Bronchial epithelial cell (primary cell): ENCODE measurements at regions not wholly inside any gene's neighbourhood (a gene's known extent, or its start where the extent isn't known, plus 50 kb on each side); places are given as distances from the start of the nearest gene placed in this dataset.

ENCODE experiments used
- DNase-seq: peaks from one replicate; pipeline ENCODE4 v3.0.0-alpha.2; 2010; ENCODE audit warnings: low read depth
- FAIRE-seq: peaks from 2 replicates; lab custom pipeline; 2011; peaks lifted over from hg19 to GRCh38; lab: Jason Lieb, UNC
- H3K27me3 ChIP-seq: 2 replicates; pipeline ENCODE4 v1.5.1; 2011; ENCODE audit warnings: low read length; ENCODE audit not compliant: control insufficient read depth, insufficient read depth
- H3K36me3 ChIP-seq: 2 replicates; pipeline ENCODE4 v1.5.1; 2011; ENCODE audit warnings: low read length; ENCODE audit not compliant: control insufficient read depth, insufficient read depth
- H3K4me3 ChIP-seq: 2 replicates; pipeline ENCODE4 v1.5.1; 2011; ENCODE audit warnings: mild to moderate bottlenecking, low read depth, low read length, control low read depth
- TF ChIP-seq, protein P1 (sequence below): IDR thresholded peaks from 2 replicates; pipeline ENCODE4 v1.5.1; 2011; ENCODE audit warnings: mild to moderate bottlenecking, moderate library complexity, low read length, control low read depth, inconsistent platforms; ENCODE audit not compliant: insufficient read depth, severe bottlenecking

DNA sequence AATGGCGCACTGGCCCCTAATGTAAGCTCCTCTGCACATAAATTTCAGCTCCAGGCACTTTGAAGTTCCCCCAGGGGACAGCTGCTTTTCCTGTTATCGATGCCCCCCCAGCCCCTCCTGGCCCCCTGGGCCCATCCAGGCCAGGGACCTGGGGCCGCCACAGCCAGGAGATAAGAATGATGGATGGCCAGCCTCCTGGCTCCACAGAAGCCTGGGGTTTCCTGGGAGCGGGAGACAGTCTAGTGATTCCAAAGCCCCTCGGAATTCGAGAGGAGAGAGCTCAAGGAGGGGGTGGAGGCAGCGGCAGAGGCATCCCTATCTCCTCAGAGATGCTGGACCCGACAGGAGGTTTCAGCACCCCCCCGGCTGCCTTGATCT is 98.4 kb upstream of the HAND1 start:
- TF ChIP-seq, protein P1, sequence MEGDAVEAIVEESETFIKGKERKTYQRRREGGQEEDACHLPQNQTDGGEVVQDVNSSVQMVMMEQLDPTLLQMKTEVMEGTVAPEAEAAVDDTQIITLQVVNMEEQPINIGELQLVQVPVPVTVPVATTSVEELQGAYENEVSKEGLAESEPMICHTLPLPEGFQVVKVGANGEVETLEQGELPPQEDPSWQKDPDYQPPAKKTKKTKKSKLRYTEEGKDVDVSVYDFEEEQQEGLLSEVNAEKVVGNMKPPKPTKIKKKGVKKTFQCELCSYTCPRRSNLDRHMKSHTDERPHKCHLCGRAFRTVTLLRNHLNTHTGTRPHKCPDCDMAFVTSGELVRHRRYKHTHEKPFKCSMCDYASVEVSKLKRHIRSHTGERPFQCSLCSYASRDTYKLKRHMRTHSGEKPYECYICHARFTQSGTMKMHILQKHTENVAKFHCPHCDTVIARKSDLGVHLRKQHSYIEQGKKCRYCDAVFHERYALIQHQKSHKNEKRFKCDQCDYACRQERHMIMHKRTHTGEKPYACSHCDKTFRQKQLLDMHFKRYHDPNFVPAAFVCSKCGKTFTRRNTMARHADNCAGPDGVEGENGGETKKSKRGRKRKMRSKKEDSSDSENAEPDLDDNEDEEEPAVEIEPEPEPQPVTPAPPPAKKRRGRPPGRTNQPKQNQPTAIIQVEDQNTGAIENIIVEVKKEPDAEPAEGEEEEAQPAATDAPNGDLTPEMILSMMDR = no peak
- H3K27me3 ChIP-seq = no peaks in the 10 kb centered on the region
- DNase-seq = no peak
- no peak overlapping the region for H3K4me3 ChIP-seq
- no peaks in the 10 kb centered on the region for H3K36me3 ChIP-seq
- no peak for FAIRE-seq

DNA sequence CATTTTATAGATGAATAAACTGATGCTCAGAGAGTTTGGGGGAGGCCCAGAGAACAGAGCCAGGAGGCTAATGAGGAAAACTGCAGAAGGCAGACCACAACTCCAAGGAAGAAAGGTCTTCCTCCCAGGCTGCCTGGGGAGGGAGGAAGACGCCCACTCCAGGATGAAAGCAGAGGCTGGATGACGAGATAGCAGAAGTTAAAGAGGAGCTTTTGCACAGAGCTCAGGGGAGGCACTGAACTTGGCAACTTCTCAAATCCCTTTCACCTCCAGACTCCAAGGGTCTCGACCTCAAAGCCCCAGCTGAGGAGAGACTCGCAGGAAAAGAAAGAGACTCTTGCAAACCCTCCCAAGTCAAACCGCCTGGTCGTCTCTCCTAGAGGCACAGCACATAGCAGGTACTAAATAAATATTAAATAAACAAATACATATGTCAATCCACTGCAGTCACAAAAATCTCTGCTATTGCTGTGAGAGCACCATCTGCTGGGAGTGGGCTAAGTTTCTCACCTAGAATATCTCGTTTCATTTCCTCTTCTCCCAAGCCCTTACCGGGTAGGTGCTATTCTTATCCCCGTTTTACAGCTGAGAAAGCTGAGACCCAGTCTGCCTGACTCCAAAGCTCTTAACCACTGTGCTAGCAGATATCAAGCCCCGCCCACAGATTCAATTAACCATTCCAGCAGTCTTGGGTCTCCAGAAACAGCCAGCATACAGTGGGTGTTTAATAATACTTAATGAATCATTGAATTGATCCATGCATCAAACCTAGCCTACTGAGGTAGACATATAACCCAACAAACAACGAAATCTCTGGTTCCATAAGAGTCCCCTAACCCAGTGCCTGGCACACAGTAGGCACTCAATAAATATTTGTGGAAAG is 97.8 kb upstream of the HAND1 start:
- FAIRE-seq (no peak), DNase-seq (peak; percentile 4)
- Histone ChIP-seq H3K36me3 (no peaks in the 10 kb centered on the region), H3K4me3 (no peak overlapping the region), H3K27me3 (no peaks in the 10 kb centered on the region)
- TF ChIP-seq, protein P1 = no peak

DNA sequence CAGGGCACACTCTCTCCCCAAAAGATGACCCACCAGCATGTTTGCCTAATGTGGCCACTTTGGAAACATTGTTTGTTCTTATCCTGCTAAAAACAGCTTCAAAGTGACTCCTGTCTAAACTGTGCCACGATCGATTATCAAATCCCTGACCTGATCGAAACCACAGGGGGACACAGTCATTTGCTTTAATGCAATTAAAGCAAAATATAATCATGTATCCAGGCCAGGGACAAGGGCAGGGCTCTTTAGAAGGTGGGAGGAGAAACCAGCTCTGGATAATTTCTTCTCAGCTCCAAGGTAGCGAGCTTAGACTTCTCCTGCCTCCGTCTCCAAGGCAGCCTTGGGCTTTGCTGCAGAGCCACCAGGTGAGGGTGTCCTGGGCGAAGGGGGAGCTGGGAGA is 95.0 kb upstream of the HAND1 start:
- Histone ChIP-seq H3K27me3 (no peaks in the 10 kb centered on the region), H3K4me3 (no peak overlapping the region), H3K36me3 (no peaks in the 10 kb centered on the region)
- DNase-seq (no peak), FAIRE-seq (no peak)
- TF ChIP-seq, protein P1 = no peak

DNA sequence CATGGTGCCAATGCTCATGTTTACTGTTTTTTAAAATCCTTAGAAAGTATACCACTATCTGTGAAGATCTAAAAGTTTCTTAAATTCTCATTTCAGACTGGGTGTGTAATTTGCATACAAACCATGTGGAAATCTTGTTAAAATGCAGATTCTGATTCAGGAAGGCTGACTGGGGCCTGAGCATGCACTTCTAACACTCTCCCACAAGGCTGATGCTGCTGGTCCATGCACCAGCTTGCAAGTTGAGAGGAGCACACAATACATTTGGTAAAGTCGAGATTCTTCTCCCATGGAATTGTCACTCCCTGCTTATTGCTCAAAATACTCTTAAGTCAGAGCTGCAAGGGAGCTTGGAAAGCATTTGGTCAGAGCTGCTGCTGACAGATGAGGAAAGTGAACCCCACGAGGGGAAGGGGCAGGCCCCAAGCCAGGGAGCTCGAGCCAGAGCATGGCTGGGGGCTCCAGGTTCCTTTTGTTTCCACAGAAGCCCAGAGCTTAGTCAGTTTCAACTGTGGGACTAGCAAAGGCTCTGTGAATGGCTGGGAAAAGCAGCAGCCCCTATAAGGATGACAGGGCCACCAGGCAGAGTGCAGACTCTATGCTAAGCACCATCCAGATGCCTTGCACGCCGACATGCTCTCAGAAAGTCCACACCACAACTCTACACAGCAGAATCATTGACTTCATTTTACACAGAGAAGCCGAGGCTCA is 93.5 kb upstream of the HAND1 start:
- no peak overlapping the region for H3K4me3 ChIP-seq
- FAIRE-seq (no peak), DNase-seq (no peak)
- TF ChIP-seq, protein P1 = no peak
- H3K27me3 ChIP-seq = no peaks in the 10 kb centered on the region
- no peaks in the 10 kb centered on the region for H3K36me3 ChIP-seq

DNA sequence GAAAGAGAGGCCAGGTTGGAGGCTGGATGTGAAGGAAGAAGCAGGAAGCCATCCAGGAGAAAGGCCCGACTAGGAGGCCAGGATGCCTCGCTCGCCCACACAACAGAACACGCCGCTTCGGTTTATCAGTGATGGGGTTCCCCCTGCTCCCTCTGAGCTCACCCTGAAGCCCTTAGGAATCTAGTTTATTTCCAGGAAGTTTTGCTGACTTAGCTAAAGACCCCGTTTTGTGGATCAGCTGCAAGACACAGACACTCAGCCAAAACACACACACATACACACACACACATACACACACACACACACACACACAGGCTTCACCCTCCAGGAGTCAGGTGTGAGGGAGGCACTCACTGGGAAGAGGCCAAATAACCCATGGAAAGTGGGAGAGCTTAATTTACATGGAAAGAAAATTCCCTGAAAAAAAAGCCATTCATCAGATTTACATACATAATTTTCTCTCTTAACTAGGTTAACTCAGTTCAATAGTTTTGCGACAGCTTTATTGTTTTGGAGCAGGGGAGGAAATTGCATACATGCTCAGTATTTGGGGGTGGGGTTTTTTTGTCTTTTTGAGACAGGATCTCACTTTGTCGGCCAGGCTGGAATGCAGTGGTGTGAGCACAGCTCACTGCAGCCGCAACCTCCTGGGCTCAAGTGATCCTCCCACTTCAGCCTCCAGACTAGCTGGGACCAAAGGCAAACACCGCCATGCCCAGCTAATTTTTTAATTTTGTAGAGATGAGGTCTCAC is 92.7 kb upstream of the HAND1 start:
- Histone ChIP-seq H3K4me3 (no peak overlapping the region), H3K36me3 (no peaks in the 10 kb centered on the region), H3K27me3 (no peaks in the 10 kb centered on the region)
- DNase-seq = no peak
- FAIRE-seq = no peak
- TF ChIP-seq, protein P1 = no peak
